Activated CD8-positive, alpha-beta memory T cell treated with anti-CD3 and anti-CD28 coated beads, Interleukin-2, amount 10 ng/mL, durations not matched to agents 7 days and 5 days (primary cell): ENCODE measurements at regions not wholly inside any gene's neighbourhood (a gene's known extent, or its start where the extent isn't known, plus 50 kb on each side); places are given as distances from the start of the nearest gene placed in this dataset.
"Not testable (repeated sequence)": the region's sequence is repeated elsewhere in the genome, so short reads cannot be mapped to it uniquely, and the experiment has no call there.

Source experiments
- ATAC-seq: fragments of 150-1000 bp; cut with Tn5 transposase; one replicate; pipeline ENCODE4 v1.10.0; 2021; ENCODE audit warnings: moderate library complexity
- CTCF ChIA-PET: fragments of 350-600 bp; sonication (Branson Sonifier 250); formaldehyde crosslinking; loops from one replicate; lab custom pipeline; 2021; ENCODE audit warnings: antibody characterized with exemption; lab: Charles Lee
- DNase-seq: peaks from one replicate; pipeline ENCODE4 v3.0.0-alpha.2; 2020
- H3K27ac Mint-ChIP-seq: one replicate; pipeline ENCODE4 v1.8.0; 2021; ENCODE audit warnings: mild to moderate bottlenecking, mixed read lengths
- H3K27me3 Mint-ChIP-seq: one replicate; pipeline ENCODE4 v1.8.0; 2021; ENCODE audit warnings: mixed read lengths
- H3K36me3 Mint-ChIP-seq: one replicate; pipeline ENCODE4 v1.8.0; 2021; ENCODE audit warnings: mild to moderate bottlenecking, mixed read lengths
- H3K4me1 Mint-ChIP-seq: one replicate; pipeline ENCODE4 v1.8.0; 2021; ENCODE audit warnings: mixed read lengths
- H3K4me3 Mint-ChIP-seq: one replicate; pipeline ENCODE4 v1.8.0; 2021; ENCODE audit warnings: mild to moderate bottlenecking, moderate library complexity, mixed read lengths
- H3K9me3 Mint-ChIP-seq: one replicate; pipeline ENCODE4 v1.8.0; 2022; ENCODE audit warnings: low read depth, mixed read lengths

GRCh38 chr7:55743454-55743717 is 119.2 kb downstream of the SEPTIN14 start:
- H3K4me1 Mint-ChIP-seq, ATAC-seq, DNase-seq, H3K9me3 Mint-ChIP-seq, CTCF ChIA-PET, H3K36me3 Mint-ChIP-seq, H3K4me3 Mint-ChIP-seq, H3K27ac Mint-ChIP-seq, H3K27me3 Mint-ChIP-seq: not testable (repeated sequence)

GRCh38 chr7:55742651-55743453 is 119.7 kb downstream of the SEPTIN14 start:
- H3K36me3 Mint-ChIP-seq, CTCF ChIA-PET, H3K9me3 Mint-ChIP-seq, DNase-seq, H3K4me3 Mint-ChIP-seq, H3K27me3 Mint-ChIP-seq, ATAC-seq, H3K4me1 Mint-ChIP-seq, H3K27ac Mint-ChIP-seq: not testable (repeated sequence)

- H3K4me3 Mint-ChIP-seq, ATAC-seq, CTCF ChIA-PET, H3K27ac Mint-ChIP-seq, H3K4me1 Mint-ChIP-seq, DNase-seq, H3K9me3 Mint-ChIP-seq, H3K36me3 Mint-ChIP-seq, H3K27me3 Mint-ChIP-seq: not testable (repeated sequence)
Observed at GRCh38 chr7:55741721-55742631, 120.6 kb downstream of the SEPTIN14 start.

- H3K4me3 Mint-ChIP-seq, H3K36me3 Mint-ChIP-seq, CTCF ChIA-PET, H3K9me3 Mint-ChIP-seq, H3K27ac Mint-ChIP-seq, H3K4me1 Mint-ChIP-seq, ATAC-seq, DNase-seq, H3K27me3 Mint-ChIP-seq: not testable (repeated sequence)
Observed at GRCh38 chr7:55740633-55741250, 121.8 kb downstream of the SEPTIN14 start.

GRCh38 chr7:55740053-55740452 is 122.5 kb downstream of the SEPTIN14 start:
- H3K27ac Mint-ChIP-seq, H3K4me3 Mint-ChIP-seq, DNase-seq, H3K9me3 Mint-ChIP-seq, H3K36me3 Mint-ChIP-seq, H3K27me3 Mint-ChIP-seq, CTCF ChIA-PET, H3K4me1 Mint-ChIP-seq, ATAC-seq: not testable (repeated sequence)

- H3K27ac Mint-ChIP-seq, CTCF ChIA-PET, H3K27me3 Mint-ChIP-seq, DNase-seq, H3K4me3 Mint-ChIP-seq, H3K36me3 Mint-ChIP-seq, ATAC-seq, H3K4me1 Mint-ChIP-seq, H3K9me3 Mint-ChIP-seq: not testable (repeated sequence)
Observed at GRCh38 chr7:55736641-55737221, 125.8 kb downstream of the SEPTIN14 start.

- Mint-ChIP-seq H3K9me3 (peaks cover 2% of the 10 kb centered on the region), H3K36me3 (no peaks in the 10 kb centered on the region), H3K27me3 (no peaks in the 10 kb centered on the region), H3K4me1 (no peaks in the 10 kb centered on the region), H3K27ac (no peak overlapping the region), H3K4me3 (no peak overlapping the region)
- CTCF ChIA-PET: no interaction called here
- no peak for DNase-seq
- ATAC-seq: no peak
Observed at GRCh38 chr7:55733241-55734140, 129.1 kb downstream of the SEPTIN14 start.

GRCh38 chr7:55731931-55732330 is 130.6 kb downstream of the SEPTIN14 start:
- Mint-ChIP-seq H3K4me3 (no peak overlapping the region), H3K27ac (no peak overlapping the region), H3K36me3 (no peaks in the 10 kb centered on the region), H3K9me3 (peaks cover 2% of the 10 kb centered on the region), H3K27me3 (no peaks in the 10 kb centered on the region), H3K4me1 (no peaks in the 10 kb centered on the region)
- no peak for DNase-seq
- no peak for ATAC-seq
- CTCF ChIA-PET: no interaction called here

- no peaks in the 10 kb centered on the region for H3K27me3 Mint-ChIP-seq
- no peak for ATAC-seq
- no peak for DNase-seq
Observed at GRCh38 chr7:55730197-55730596, 132.4 kb downstream of the SEPTIN14 start.

GRCh38 chr7:55723621-55723941 is 139.0 kb downstream of the SEPTIN14 start:
- CTCF ChIA-PET: no interaction called here
- H3K27me3 Mint-ChIP-seq: peaks cover 3% of the 10 kb centered on the region
- no peaks in the 10 kb centered on the region for H3K9me3 Mint-ChIP-seq
- H3K4me1 Mint-ChIP-seq: no peaks in the 10 kb centered on the region
- H3K36me3 Mint-ChIP-seq: no peaks in the 10 kb centered on the region
- DNase-seq (no peak), ATAC-seq (no peak)
- H3K4me3 Mint-ChIP-seq: no peak overlapping the region
- no peak overlapping the region for H3K27ac Mint-ChIP-seq

More at GRCh38 chr7:55730197-55730596, 132.4 kb downstream of the SEPTIN14 start:
- H3K4me3 Mint-ChIP-seq: no peak overlapping the region
- peaks cover 2% of the 10 kb centered on the region for H3K9me3 Mint-ChIP-seq
- H3K4me1 Mint-ChIP-seq: no peaks in the 10 kb centered on the region
- no peak overlapping the region for H3K27ac Mint-ChIP-seq
- CTCF ChIA-PET: no interaction called here
- no peaks in the 10 kb centered on the region for H3K36me3 Mint-ChIP-seq

- H3K36me3 Mint-ChIP-seq, H3K27me3 Mint-ChIP-seq, H3K4me3 Mint-ChIP-seq, H3K9me3 Mint-ChIP-seq, H3K27ac Mint-ChIP-seq, DNase-seq, H3K4me1 Mint-ChIP-seq, CTCF ChIA-PET: not testable (repeated sequence)
- peak; percentile 80 for ATAC-seq
Observed at GRCh38 chr7:55722874-55723620, 139.5 kb downstream of the SEPTIN14 start.

- ATAC-seq, H3K27me3 Mint-ChIP-seq, H3K27ac Mint-ChIP-seq, CTCF ChIA-PET, H3K9me3 Mint-ChIP-seq, H3K4me1 Mint-ChIP-seq, H3K36me3 Mint-ChIP-seq, DNase-seq, H3K4me3 Mint-ChIP-seq: not testable (repeated sequence)
Observed at GRCh38 chr7:55721004-55721403, 141.5 kb downstream of the SEPTIN14 start.
